Peyer's patch (tissue), 4 donors: ENCODE measurements at regions not wholly inside any gene's neighbourhood (a gene's known extent, or its start where the extent isn't known, plus 50 kb on each side); places are given as distances from the start of the nearest gene placed in this dataset.

ENCODE experiments used
- POLR2A ChIP-seq, 2 donors: fragments of 450-650 bp; IDR thresholded peaks; one replicate each; pipeline ENCODE4 v1.5.1; 2017; ENCODE audit warnings: antibody characterized with exemption in 2 of 2, mild to moderate bottlenecking in 2 of 2, moderate library complexity in 2 of 2
- TF ChIP-seq, protein P1 (sequence below), 6 experiments: fragments of 450-650 bp in 4 of 6; fragments of 200-600 bp in 2 of 6; sonication (generic) in 1 of 6; IDR thresholded peaks; one replicate each; pipeline ENCODE4 v1.5.1; 2017 to 2019; ENCODE audit warnings: antibody characterized with exemption in 6 of 6, mild to moderate bottlenecking in 3 of 6, moderate library complexity in 1 of 6

DNA sequence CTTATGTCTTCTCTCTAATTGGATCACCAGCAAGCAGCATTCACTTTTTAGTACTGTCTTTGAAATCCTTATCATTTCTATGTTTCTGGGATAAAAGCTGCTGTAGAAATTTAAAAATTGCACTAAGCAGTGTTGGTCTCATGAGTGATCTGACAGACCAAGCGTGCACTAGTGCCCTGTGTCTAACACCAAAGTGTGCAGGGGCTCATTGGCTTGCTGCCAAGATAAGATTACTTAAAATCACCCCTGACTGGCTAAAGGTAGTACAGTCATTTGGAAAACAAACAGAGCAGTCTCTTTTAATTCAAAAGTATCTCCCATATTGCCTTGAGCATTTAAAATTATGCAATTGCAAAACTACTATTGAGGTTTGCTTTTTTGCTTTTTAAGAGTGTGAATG is 304.6 kb downstream of the ARAP2 start:
- TF ChIP-seq, protein P1, sequence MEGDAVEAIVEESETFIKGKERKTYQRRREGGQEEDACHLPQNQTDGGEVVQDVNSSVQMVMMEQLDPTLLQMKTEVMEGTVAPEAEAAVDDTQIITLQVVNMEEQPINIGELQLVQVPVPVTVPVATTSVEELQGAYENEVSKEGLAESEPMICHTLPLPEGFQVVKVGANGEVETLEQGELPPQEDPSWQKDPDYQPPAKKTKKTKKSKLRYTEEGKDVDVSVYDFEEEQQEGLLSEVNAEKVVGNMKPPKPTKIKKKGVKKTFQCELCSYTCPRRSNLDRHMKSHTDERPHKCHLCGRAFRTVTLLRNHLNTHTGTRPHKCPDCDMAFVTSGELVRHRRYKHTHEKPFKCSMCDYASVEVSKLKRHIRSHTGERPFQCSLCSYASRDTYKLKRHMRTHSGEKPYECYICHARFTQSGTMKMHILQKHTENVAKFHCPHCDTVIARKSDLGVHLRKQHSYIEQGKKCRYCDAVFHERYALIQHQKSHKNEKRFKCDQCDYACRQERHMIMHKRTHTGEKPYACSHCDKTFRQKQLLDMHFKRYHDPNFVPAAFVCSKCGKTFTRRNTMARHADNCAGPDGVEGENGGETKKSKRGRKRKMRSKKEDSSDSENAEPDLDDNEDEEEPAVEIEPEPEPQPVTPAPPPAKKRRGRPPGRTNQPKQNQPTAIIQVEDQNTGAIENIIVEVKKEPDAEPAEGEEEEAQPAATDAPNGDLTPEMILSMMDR (IDR thresholded peaks at IDR 0.05): no peak
- TF ChIP-seq POLR2A (IDR thresholded peaks at IDR 0.05): no peak
